HG02938 (cell line): ENCODE measurements at regions not wholly inside any gene's neighbourhood (a gene's known extent, or its start where the extent isn't known, plus 50 kb on each side); places are given as distances from the start of the nearest gene placed in this dataset.

Source experiments
- ATAC-seq: cut with Tn5 transposase; IDR thresholded peaks from one replicate; pipeline ENCODE4 v1.9.1; 2021; ENCODE audit warnings: mild to moderate bottlenecking, moderate library complexity; ENCODE audit not compliant: unreplicated experiment

DNA sequence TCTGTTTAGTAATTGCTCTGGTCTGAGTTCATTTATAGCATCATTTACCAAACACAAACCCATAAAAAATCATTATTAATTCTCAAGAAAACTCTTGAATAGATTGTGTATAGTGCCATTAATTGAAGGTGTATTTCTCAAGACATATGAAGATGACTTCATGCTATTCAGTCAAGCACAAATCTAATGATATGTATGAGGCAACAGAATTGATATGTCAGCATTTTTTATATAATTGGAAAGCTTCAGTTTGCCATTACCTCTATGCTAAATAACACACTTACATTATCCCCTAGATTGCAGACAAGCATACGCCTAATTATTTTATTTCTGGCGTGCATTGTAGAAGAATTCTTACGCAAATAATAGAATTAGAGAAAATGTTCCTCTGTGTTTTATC lies 461.8 kb downstream of the PDHA2 start:
- ATAC-seq, result no peak

DNA sequence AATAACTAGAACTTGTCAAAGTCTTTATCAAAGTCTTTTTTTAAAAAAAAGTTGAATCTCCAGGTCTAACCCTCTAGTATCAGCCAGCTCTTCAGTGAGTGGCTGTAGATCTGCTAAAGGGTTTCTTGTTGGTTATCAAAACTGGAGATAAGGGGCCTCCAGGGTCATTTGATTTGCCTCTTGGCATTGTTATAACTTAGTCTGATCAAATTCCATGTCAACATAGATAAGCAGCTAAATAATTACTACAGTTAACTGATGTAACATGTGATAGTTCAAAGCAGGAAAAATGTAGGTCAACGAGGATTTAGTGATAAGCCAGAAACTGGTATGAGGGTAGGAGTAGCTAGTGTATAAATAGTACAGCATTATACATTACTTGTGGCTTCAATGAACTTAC lies 465.1 kb downstream of the PDHA2 start:
- ATAC-seq, result no peak

DNA sequence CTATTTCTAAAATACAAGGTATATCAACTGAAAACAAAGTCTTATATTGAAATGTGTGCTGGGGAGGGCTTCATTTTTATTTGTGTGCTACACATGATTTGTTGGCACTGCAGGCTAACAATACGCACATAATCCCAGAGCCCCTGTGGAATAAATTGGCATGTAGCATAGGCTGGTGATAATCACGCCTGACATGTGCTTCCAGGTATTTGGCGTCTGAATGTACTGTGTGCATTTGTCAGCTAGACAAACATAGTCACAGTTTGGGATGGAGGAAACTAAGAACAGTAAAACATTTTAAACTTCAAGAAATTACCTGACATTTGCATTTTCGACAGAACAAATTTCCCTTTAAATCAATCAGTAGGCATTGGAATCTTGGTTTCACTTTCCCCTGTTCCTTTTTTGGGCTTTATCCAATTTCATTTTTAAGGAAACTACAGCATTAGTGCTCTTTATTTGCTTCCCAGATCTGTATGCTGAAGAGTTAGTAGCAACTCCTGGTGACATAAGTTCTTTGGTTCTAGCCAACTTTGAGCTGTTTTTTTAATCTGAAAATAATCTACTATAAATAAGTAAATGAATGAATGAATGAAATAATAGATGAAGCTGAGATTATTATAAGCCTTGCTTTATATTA lies 472.3 kb downstream of the PDHA2 start:
- ATAC-seq, result no peak

DNA sequence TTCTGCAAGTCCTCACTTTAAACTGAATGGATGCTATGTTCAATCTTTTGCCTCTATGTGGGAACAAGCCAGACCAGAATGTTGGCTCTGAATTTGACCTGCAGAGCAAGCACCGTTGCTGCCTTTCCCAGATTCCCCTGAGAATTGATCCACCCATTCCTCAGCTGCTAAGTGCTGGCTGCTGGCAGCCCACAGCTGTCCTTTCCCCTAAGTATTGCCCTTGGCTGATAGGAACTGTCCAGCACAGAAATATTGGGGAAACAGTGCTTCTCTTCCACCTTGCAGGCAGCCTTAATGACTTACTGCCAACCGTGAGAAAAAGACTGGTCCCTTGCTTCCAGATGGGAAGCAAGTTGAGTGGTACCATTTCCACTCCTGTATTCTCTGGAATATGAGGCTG lies 475.9 kb downstream of the PDHA2 start:
- no peak for ATAC-seq

DNA sequence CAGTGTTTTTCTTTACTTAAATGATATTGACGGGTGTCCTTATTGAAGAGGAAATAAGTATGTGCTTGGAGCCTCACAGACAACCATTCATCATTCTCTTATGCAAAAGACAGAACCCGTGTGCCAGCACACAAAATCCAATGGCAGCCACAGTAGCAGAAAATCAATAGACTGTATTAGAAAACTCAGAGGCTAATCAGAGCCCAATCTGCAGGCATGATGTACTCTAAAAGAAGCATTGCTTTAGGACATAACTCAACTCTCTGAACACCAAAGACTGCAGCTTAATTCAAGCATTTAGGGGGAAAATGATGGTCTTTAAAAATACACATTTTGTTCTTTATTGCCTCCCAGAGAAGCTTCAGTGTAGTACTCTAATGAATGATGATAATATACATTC lies 476.9 kb downstream of the PDHA2 start:
- no peak for ATAC-seq

DNA sequence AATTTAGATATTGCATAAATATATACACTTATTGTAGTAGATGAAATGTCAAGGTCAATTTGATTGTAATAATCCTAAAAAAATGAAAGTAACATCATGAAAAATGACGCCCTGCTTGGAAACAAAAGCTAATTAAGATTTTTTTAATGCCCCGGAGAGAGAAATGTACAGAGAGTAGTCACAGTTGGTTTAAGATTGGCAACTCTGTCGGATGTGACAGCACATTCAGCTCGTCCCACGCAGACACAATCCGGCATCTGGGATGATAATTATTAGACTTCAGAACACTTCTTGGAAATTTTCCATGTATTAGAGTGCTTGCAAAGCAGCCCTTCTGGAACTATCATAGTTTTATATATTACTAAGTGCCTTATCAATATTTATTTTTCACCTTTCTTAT lies 478.0 kb downstream of the PDHA2 start:
- ATAC-seq, result no peak

DNA sequence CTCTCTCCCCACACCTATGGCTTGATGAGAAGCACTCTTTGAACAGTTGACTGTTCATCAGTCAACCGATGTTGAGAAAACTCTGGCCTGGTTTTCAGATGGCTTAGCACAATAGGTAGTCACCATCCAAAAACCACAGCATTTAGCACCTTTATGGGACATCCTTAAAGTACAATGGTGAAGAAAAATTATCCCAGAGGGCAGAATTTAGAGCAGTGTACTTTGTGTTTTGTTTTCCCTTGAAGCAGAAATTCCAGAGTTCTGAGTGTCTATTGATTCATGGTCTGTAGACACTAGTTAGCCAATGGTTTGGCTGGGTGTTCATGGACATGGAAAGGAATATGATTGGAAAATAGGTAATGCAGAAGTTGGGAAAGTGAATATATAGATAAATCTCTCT lies 487.0 kb downstream of the PDHA2 start:
- no peak for ATAC-seq

DNA sequence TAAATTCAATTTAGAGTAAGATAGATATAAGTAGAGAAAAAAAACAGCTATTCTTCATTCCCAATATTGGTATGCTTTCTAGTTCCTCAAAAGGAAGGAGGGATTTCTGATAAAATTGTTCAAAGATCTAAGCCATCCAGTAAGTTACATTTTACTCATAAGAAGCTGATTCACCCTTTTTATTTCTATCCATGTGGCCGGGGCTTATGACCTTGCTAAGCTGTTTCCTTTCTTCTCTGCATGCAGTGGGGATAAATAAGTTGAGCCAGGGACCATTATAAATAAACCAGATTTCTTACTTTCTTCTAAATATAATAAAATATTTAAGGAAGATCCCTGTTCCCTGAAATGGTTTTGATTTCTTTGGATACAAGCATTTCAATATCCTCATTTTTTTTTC lies 502.3 kb downstream of the PDHA2 start:
- ATAC-seq, result no peak

DNA sequence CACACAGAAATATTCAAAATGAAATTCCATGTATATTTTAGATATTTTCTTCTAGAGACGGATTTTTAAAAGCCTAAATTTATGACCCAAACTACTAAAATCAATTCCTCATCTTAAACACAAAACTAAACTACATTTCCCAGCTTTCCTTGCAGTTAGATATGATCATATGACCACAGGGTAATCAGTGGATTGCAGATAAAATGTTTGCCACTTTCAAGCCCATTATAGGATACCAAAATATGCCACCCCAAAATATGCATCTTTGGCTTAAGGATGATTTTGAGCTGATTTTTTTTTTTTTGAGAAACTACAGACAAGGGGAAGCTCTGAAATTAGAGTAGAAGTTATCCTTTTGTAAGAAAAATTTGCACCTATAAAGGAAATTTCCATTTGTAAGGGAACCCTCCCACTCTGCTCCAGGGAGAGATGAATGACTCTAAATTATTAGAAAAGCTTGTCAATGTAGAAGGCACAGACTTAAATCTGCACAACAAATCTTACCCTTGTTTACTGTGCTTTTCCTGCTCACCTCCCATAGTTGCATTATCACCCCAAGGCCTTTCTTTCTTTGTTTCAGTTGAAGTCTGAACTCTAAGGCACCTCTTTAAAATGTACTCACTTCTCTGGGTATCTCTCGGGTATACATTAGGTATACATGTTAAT lies 503.0 kb downstream of the PDHA2 start:
- ATAC-seq, result no peak

DNA sequence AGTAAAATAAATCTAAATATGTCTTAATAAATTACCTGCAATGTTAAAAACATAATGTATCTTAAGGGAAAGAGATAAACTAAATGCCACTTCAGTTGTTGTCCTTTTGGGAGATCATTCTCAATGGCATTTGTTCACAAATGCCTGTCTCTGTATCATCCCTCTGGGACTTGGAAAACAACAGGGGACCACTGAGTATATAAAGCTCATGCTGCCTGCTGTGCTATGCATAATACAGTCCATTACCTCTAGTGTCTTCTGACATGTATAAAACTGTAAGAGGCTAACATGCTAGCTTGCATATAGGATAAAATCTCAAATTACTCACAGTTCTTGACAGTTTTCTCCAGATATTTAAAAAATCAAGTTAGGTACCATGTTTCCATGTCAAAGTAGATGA lies 503.9 kb downstream of the PDHA2 start:
- no peak for ATAC-seq

DNA sequence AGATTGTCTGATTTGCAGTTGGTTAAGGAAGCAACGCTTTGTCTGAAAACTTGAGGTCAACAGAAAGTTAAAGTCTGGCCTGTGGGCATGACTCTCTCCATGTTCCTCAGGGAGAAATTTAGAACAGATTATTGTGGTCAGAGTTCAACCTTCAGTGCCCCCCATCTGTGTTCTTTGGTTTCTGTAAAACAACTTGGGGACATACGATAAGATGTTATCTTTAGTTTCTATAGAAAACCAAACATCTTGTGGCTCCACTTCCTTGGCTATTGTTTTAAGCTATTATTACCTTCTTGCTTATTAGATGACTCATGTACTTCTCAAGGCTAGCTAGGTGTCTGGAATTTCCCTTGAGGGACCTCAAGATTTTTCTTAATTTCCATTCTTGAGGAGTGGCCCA lies 507.7 kb downstream of the PDHA2 start:
- ATAC-seq, result no peak

DNA sequence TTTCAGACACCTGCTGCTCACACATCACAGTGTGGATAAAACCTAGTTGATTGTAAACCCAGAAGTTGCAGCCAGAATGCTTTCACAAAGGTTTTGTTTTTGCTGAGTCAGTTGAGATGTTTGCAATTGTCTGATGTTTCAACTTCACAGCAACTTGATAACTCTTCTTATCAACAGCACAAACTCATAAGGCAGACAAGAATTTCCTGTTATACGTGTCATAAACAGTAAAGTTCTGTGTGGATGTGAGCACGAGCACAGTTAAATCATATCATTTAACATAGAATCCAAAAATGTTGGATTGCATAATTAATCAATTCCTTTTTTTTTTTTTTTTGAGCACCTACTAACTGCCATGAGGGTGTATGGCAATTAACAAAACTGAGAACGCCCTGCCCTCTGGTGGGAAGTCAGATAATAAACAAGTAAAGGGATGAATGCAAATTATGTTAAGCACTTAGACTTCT lies 512.2 kb downstream of the PDHA2 start:
- ATAC-seq, result no peak

DNA sequence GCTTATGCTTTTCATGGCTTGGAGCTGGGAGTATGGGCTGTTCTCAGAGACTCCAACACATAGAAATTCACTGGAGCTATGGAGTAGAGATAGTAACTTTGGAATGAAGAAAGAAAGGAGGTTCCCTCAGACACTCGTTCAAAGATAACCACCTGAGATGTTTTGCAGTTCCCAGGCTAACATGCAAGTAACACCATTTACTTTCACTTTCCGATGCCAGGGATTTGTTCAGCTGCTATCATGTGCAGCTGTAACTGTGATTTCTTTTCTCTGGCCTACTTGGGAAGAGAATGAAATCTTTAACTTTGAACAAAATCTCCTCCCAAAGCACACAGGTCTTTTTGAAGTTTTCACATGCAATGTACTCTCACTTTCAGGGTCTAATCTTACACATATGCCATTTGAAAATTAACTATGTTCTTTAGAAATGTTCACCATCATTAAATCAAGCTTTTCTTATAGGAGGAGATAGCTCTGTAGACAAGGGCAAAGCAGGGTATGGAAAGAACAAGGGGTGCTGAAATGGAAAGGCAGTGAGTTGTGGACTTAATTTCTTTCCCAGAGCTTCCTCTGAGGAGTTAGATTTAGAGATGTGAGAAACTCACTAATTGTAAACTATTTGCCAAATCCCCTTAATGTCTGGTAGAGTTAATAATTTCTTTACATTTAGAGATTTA lies 514.3 kb downstream of the PDHA2 start:
- no peak for ATAC-seq

DNA sequence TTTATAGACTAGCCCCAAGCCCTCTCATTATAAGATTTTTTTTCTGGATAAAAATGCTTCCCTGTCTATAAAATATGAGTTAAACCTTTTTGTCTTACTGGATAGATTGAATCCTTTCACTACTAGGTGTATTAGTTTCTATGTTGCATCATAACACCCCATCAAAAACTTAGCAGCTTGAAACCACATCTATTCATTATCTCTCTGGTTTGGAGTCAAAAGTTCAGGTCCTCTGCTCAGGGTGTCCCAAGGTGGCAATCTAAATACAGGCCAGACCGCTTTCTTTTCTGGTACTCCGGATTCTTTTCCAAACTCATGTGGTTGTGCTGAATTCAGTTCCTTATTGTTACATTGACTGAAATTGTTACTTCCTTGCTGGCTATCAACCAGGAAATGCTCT lies 515.5 kb downstream of the PDHA2 start:
- ATAC-seq, result no peak

DNA sequence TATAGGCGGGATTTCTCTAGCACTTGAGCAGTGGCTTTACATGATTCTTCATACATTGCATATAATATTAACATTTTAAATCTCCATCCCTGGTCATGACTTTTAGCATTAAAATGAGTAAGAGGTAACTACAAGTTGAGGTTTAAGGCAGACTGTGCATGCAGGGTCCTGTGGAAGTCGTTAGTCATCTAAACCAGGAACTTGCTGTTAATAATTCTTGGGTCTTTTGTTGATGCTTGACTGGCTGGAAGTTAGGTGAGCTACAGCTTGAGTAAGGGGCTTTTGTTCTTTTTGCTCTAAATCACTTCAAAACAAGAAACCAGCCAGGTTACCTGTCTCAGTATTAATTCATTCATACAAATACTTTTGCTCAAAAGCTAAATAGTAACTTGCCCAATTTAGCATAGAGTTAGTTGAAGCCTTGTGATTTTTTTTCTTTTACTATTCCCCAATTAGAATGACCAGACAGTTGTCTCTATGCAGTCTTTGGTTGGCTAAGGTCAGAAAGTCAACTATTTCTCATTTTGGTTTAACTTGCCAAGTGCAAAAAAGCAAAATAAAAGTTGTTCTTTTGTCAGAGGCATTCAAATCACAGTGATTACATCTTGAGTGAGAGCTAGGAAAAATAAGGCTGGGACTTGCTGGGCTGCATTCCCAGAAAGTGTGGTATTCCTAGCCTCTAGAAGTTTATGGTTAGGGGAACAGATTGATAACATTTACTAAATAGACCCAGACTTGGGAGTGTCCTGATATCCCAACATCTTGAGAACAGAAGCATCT lies 516.9 kb downstream of the PDHA2 start:
- ATAC-seq, result no peak

DNA sequence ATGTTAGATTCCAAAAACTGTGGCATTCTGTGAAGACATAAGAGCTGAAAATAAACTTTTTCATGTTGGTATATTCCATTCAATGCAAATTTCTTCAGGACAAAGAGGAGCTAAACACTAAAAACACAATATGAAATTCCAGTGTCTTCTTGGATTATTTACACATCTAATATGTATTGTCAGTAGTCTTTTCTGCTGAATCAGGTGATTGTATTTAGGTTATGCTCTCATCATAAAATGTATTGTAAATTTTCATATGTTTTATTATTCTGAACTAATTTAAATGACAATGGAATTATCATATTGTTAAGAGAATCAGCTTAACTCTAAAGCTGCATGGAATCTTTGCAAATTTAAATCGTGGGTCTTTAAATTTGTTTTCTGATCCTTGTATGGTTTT lies 526.7 kb downstream of the PDHA2 start:
- no peak for ATAC-seq

DNA sequence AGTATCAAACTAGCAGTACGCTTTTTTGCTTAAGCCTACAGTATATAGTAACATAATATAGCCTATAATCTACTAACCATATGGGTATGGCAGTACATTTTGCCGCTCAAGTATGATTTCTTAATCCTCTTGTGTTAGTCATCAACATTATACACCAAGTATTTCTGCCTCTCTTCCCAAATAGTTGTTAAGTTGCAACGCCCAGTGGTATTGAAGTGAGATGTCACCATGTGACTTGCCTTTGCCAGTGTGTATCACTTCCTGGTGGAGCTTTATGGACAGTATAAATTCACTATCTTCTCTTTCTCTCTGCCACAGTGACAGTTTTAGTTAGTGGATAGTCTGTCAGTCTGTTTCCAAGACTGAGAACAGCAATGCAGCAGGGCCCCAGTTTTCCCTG lies 535.5 kb downstream of the PDHA2 start:
- no peak for ATAC-seq

DNA sequence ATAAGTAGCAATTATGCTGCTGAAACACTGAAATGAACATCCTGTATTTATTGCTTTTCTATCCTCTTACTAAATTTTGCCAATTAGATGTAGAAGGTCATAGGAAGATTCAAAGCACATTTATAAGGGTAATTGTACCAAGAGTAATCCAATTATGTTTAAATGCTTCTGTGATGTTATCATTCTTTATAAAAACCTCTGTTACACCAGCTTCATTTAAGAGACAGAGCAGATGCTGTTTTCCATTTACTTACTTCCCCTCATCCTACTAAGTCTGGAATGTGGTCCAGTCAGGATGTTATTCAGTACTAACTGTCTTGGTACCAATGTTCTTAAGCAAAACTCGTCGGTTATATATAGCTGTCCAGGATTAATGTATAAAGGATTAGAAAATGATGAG lies 539.6 kb downstream of the PDHA2 start:
- ATAC-seq, result no peak

DNA sequence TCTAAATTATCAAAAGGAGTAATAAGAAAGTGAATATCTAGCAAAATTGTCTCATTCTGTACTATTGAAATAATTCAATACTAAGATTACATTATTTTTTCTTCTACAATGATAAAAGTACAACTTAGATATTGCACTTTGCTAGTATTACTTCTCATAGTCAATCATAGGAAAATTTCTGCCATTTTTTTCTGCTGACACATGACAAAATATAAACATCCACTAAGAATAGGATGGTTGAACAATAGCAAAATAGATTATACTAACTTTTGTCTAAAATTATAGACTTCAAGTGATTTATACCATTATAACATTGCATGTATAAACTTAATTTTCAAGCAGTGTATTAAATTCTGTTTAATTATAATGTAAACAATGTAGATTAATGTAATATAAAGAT lies 540.2 kb downstream of the PDHA2 start:
- no peak for ATAC-seq

DNA sequence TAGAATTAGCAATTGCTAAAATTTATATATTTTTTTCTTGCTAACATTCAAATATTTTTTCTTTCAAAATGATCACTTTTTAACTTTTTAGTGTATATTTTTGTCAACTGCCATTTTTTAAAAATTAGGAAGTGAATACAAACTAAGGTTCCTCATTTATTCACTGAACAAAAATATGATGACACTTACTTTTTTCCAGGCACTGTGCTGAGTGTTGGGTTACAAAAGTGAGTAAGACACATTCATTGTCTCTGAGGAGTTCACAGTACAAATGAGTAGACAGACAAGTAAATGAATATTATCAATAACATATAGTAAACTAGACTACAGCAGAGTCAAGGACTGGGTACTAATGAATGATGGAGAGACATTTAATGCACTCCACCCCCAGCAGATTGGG lies 543.5 kb downstream of the PDHA2 start:
- no peak for ATAC-seq

DNA sequence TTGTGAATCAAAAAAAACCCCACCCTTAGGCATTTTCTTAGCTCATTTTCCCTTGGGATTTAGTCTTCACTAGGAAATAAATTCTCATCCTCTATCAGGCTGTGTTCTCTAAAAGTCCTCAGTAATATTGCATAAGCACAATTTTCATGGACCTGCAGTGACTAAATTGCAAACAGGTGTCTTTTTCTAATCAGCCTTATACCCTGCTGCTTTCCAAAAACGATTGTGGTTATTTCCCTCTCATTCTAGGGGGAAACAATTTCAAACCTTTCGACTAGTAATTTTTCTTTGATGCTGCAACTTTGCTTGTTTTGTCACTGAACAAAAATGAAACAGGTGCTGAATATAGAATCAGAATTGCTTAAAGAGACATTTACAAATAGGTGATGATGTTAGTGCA lies 549.9 kb downstream of the PDHA2 start:
- ATAC-seq, result no peak

DNA sequence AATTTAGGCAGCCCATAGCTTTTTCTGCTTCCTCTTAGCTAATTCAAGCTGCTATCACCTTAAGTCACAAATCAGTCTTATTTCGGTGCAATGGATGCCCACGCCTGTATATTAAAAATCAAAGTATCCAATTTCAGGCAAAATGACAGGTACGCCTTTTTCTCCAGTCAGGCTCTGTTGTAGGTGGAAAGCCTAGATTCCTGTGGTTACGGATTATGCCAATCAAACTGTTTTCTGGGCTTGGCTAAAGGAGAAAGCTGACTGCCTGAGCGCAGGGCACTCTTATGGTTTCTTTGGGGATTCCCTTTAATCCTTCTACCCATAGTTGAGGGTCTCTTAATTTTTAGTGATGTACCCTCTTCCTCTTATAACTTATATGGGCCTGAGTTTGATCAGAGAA lies 550.5 kb downstream of the PDHA2 start:
- ATAC-seq, result no peak
